C4-2B (cell line): ENCODE measurements at regions not wholly inside any gene's neighbourhood (a gene's known extent, or its start where the extent isn't known, plus 50 kb on each side); places are given as distances from the start of the nearest gene placed in this dataset.

Experiments used
- ZFX ChIP-seq: fragments of 450-650 bp; IDR thresholded peaks from 2 replicates; pipeline ENCODE4 v1.6.1; 2017
- TF ChIP-seq, protein P1 (sequence below): fragments of 450-650 bp; conservative IDR thresholded peaks from 2 replicates; pipeline ENCODE4 v1.5.1; 2017; ENCODE audit warnings: mild to moderate bottlenecking

DNA sequence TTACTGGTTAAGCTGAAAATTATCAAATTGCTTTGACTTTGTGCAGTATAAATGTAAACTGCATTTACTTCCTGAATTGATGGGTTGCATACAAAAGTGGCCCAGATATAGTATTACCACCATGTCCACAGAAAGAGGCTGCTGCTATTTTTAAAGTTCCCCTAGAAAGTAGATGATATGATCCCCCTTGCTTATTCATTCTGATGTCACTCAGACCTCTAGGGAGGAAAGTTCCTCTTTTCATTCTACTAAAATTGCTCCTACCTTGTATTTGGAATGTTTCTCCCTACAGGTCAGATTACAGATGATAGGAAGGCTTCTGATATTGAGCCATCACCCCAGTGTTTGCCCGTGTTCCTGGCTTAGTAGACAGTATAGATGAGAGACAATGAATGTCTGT lies 247.6 kb upstream of the TNP1 start:
- TF ChIP-seq, protein P1, sequence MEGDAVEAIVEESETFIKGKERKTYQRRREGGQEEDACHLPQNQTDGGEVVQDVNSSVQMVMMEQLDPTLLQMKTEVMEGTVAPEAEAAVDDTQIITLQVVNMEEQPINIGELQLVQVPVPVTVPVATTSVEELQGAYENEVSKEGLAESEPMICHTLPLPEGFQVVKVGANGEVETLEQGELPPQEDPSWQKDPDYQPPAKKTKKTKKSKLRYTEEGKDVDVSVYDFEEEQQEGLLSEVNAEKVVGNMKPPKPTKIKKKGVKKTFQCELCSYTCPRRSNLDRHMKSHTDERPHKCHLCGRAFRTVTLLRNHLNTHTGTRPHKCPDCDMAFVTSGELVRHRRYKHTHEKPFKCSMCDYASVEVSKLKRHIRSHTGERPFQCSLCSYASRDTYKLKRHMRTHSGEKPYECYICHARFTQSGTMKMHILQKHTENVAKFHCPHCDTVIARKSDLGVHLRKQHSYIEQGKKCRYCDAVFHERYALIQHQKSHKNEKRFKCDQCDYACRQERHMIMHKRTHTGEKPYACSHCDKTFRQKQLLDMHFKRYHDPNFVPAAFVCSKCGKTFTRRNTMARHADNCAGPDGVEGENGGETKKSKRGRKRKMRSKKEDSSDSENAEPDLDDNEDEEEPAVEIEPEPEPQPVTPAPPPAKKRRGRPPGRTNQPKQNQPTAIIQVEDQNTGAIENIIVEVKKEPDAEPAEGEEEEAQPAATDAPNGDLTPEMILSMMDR: no peak
- TF ChIP-seq ZFX: no peak
